Suprapubic skin (tissue), 4 donors: ENCODE measurements at regions not wholly inside any gene's neighbourhood (a gene's known extent, or its start where the extent isn't known, plus 50 kb on each side); places are given as distances from the start of the nearest gene placed in this dataset.
A peak's percentile ranks its signal among the peaks of the same experiment; 100 is the strongest.

ENCODE experiments used
- DNase-seq, 2 donors: peaks; one replicate each; pipeline ENCODE4 v3.0.0-alpha.2; 2019; ENCODE audit warnings: low spot score in 2 of 2
- H3K27ac ChIP-seq: fragments of 200-600 bp; sonication (generic); one replicate; pipeline ENCODE4 v1.5.1; 2019
- H3K27me3 ChIP-seq: fragments of 200-600 bp; sonication (generic); one replicate; pipeline ENCODE4 v1.5.1; 2019
- H3K36me3 ChIP-seq: fragments of 200-600 bp; sonication (generic); one replicate; pipeline ENCODE4 v1.5.1; 2019
- H3K4me1 ChIP-seq: fragments of 200-600 bp; sonication (generic); one replicate; pipeline ENCODE4 v1.5.1; 2019
- H3K4me3 ChIP-seq: fragments of 200-600 bp; sonication (generic); one replicate; pipeline ENCODE4 v1.5.1; 2019; ENCODE audit warnings: mild to moderate bottlenecking
- H3K9me3 ChIP-seq: fragments of 200-600 bp; sonication (generic); one replicate; pipeline ENCODE4 v1.5.1; 2019
- EP300 ChIP-seq: sonication (generic); formaldehyde crosslinking; IDR thresholded peaks from one replicate; pipeline ENCODE4 v1.6.1; 2017; ENCODE audit warnings: antibody characterized with exemption
- POLR2A ChIP-seq, 2 donors: fragments of 450-650 bp; IDR thresholded peaks; one replicate each; pipeline ENCODE4 v1.6.1; 2017; ENCODE audit warnings: antibody characterized with exemption in 2 of 2, mild to moderate bottlenecking in 2 of 2, moderate library complexity in 2 of 2
- POLR2AphosphoS5 ChIP-seq, 3 donors: sonication (generic); formaldehyde crosslinking; IDR thresholded peaks; one replicate each; pipeline ENCODE4 v1.6.1; 2017; ENCODE audit warnings: antibody characterized with exemption in 3 of 3
- WGBS: methylation state at CpG from one replicate; pipeline ENCODE4 v1.1.5; 2018; 5-methylcytosine and 5-hydroxymethylcytosine counted together
- TF ChIP-seq, protein P1 (sequence below), 2 donors: fragments of 200-600 bp in 1 of 2; fragments of 450-650 bp in 1 of 2; sonication (generic) in 1 of 2; IDR thresholded peaks; one replicate each; pipeline ENCODE4 v1.5.1; 2016 to 2019; ENCODE audit warnings: antibody characterized with exemption in 2 of 2, mild to moderate bottlenecking in 1 of 2, moderate library complexity in 1 of 2

DNA sequence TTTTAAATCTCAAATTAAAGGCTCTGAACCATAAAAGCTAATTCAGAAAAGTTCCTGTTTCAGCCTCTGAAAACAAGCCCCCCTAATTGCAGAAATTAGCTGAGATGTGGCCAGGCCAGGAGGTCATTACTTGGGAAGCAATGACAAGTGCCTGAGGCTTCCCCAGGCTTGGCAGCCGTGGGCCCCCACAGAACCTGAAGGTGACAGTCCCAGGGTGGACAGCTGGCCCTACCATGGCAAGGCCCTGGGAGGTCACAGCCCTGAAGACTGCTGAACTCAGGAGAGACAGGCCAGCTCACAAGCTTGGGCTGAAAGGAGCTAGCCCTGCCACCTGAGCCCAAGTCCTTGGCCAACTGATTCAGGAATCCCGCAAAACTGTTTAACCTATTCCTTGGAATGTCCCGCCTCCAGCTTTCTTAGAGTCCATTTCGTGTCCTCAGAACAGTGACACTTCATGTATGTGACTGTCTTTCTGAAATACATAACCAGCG, 54.3 kb upstream of the PKDCC start:
- 93% methylated on average over 4 of the region's 5 CpGs for WGBS
- TF ChIP-seq EP300: no peak
- H3K4me3 ChIP-seq: no peak overlapping the region

GRCh38 chr2:41994233-41994637, 53.6 kb upstream of the PKDCC start:
- H3K27me3 ChIP-seq: no peaks in the 10 kb centered on the region
- H3K4me3 ChIP-seq: no peak overlapping the region
- 65% methylated on average over 5 of the region's 5 CpGs for WGBS
- TF ChIP-seq EP300: no peak
- peak in 1 of 3 donors; percentile 12 for TF ChIP-seq POLR2AphosphoS5 (IDR thresholded peaks at IDR 0.05)
- no peaks in the 10 kb centered on the region for H3K36me3 ChIP-seq
- no peak overlapping the region for H3K27ac ChIP-seq
- H3K4me1 ChIP-seq: peaks cover 4% of the 10 kb centered on the region
- no peak for DNase-seq
- H3K9me3 ChIP-seq: no peaks in the 10 kb centered on the region

More for the DNA sequence above, 54.3 kb upstream of the PKDCC start:
- Histone ChIP-seq H3K27me3 (no peaks in the 10 kb centered on the region), H3K36me3 (no peaks in the 10 kb centered on the region), H3K27ac (no peak overlapping the region), H3K4me1 (peaks cover 4% of the 10 kb centered on the region), H3K9me3 (no peaks in the 10 kb centered on the region)
- DNase-seq: no peak

GRCh38 chr2:41994661-41995060, 53.2 kb upstream of the PKDCC start:
- 90% methylated on average over 8 of the region's 8 CpGs for WGBS
- H3K9me3 ChIP-seq: no peaks in the 10 kb centered on the region
- no peak overlapping the region for H3K4me3 ChIP-seq
- H3K27ac ChIP-seq: no peak overlapping the region
- no peaks in the 10 kb centered on the region for H3K27me3 ChIP-seq
- peaks cover 4% of the 10 kb centered on the region for H3K4me1 ChIP-seq
- H3K36me3 ChIP-seq: no peaks in the 10 kb centered on the region
- TF ChIP-seq, protein P1, sequence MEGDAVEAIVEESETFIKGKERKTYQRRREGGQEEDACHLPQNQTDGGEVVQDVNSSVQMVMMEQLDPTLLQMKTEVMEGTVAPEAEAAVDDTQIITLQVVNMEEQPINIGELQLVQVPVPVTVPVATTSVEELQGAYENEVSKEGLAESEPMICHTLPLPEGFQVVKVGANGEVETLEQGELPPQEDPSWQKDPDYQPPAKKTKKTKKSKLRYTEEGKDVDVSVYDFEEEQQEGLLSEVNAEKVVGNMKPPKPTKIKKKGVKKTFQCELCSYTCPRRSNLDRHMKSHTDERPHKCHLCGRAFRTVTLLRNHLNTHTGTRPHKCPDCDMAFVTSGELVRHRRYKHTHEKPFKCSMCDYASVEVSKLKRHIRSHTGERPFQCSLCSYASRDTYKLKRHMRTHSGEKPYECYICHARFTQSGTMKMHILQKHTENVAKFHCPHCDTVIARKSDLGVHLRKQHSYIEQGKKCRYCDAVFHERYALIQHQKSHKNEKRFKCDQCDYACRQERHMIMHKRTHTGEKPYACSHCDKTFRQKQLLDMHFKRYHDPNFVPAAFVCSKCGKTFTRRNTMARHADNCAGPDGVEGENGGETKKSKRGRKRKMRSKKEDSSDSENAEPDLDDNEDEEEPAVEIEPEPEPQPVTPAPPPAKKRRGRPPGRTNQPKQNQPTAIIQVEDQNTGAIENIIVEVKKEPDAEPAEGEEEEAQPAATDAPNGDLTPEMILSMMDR (IDR thresholded peaks at IDR 0.05): no peak
- TF ChIP-seq POLR2A (IDR thresholded peaks at IDR 0.05): no peak
- no peak for DNase-seq

DNA sequence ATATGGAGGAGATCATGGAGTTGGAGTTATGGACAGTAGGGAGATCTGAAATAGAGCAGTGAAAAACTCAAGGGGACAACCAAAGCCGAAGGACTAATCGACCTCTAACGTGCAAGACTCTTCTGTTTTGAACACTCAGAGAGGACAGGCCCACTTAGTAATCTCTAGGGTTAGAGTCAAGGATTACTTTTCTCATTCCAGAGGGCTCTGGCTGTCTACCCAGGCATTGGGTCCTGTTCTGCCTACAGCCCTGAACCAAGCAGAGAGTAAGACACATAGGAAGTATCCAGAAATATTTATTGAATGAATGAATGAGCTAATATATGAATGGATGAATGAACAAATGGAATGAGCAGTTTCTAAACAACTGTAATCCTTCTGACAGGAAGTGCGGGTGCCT, 50.3 kb upstream of the PKDCC start:
- Histone ChIP-seq H3K36me3 (no peaks in the 10 kb centered on the region), H3K4me1 (peaks cover 7% of the 10 kb centered on the region), H3K27ac (no peak overlapping the region), H3K27me3 (no peaks in the 10 kb centered on the region), H3K9me3 (no peaks in the 10 kb centered on the region), H3K4me3 (no peak overlapping the region)
- TF ChIP-seq POLR2AphosphoS5 (IDR thresholded peaks at IDR 0.05) (no peak), EP300 (no peak), POLR2A (IDR thresholded peaks at IDR 0.05) (no peak)
- TF ChIP-seq, protein P1 (IDR thresholded peaks at IDR 0.05): no peak
- DNase-seq: no peak
- 85% methylated on average over 4 of the region's 4 CpGs for WGBS
